ENCODE measurements at regions not wholly inside any gene's neighbourhood (a gene's known extent, or its start where the extent isn't known, plus 50 kb on each side); places are given as distances from the start of the nearest gene placed in this dataset.

GRCh38 chr21:28773036-28773435, 219.6 kb downstream of the LTN1 start:
- no peak for DNase-seq
- Histone ChIP-seq H3K36me3 (ENCODE audit: low read depth) (no peaks in the 10 kb centered on the region), H3K4me1 (ENCODE audit: low read depth) (no peaks in the 10 kb centered on the region), H3K9me3 (no peaks in the 10 kb centered on the region), H3K4me3 (no peak overlapping the region)
- no peak for TF ChIP-seq CTCF (IDR thresholded peaks at IDR 0.05)
- intact Hi-C loops (cut with DNase I, micrococcal nuclease) = no loop called here
- no peak for ATAC-seq

DNA sequence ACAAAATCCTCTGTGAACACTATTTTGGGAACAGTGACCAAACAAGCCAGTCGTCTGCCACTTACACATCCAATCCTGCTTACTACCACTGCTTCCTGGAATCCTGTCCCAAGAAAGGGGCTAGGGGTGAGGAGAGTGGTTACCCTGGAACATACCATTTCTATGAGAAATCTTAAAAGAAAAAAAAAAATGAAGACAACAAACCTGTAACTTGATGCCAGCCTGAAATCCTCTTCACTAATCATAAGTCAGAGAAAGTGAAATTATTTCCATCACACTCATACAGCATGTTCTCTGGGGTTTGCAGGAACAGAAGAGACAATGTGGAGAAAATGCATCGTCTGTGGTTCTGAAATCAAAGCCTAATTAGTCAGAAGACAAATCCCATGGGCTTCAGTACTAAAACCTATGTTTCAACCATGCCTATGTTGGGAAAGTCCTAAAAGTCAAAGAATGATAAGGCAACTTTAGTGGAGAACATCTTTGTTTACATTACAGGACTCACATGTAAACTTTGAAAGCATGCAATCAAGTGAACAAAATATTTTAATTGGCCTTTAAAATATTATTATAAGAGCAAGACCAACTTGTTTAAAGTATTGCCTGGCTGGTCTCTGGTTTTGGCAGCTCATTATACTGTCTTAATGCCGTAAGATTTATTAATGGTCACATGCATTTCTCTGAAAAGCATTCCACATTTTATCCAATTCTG, 220.7 kb downstream of the LTN1 start:
- ATAC-seq (no peak), DNase-seq (no peak)

GRCh38 chr21:28770867-28771661, 221.6 kb downstream of the LTN1 start:
- Histone ChIP-seq H3K9me3 (no peaks in the 10 kb centered on the region), H3K4me3 (no peak overlapping the region), H3K4me1 (ENCODE audit: low read depth) (no peaks in the 10 kb centered on the region), H3K36me3 (ENCODE audit: low read depth) (no peaks in the 10 kb centered on the region)
- DNase-seq = no peak
- TF ChIP-seq CTCF (IDR thresholded peaks at IDR 0.05) = no peak
- peak; percentile 22 for ATAC-seq
- intact Hi-C loops (cut with DNase I, micrococcal nuclease) = no loop called here

More for the DNA sequence above, 220.7 kb downstream of the LTN1 start:
- TF ChIP-seq CTCF (IDR thresholded peaks at IDR 0.05) = no peak
- Histone ChIP-seq H3K4me1 (ENCODE audit: low read depth) (no peaks in the 10 kb centered on the region), H3K9me3 (no peaks in the 10 kb centered on the region), H3K36me3 (ENCODE audit: low read depth) (no peaks in the 10 kb centered on the region), H3K4me3 (no peak overlapping the region)
- intact Hi-C loops (cut with DNase I, micrococcal nuclease) = no loop called here

GRCh38 chr21:28769683-28770082, 223.0 kb downstream of the LTN1 start:
- H3K4me1 ChIP-seq (ENCODE audit: low read depth) = no peaks in the 10 kb centered on the region
- no peak for TF ChIP-seq CTCF (IDR thresholded peaks at IDR 0.05)
- intact Hi-C loops (cut with DNase I, micrococcal nuclease) = no loop called here

DNA sequence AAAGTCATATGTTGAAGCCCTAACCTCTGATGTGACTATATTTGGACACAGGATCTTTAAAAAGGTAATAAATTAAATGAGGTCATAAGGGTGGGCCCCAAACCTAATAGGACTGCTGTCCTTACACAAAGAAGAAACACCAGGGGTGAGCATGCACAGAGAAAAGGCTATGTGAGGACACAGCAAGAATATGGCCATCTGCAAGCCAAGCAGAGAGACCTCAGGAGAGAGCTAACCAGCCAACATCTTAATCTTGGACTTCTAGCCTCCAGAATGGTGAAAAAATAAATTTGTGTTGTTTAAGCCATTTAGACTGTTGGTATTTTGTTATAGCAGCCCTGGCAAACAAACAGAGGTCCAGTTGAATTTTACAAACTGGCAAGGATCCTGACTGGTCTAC, 223.9 kb downstream of the LTN1 start:
- Histone ChIP-seq H3K36me3 (ENCODE audit: low read depth) (no peaks in the 10 kb centered on the region), H3K9me3 (no peaks in the 10 kb centered on the region), H3K4me1 (ENCODE audit: low read depth) (no peaks in the 10 kb centered on the region), H3K4me3 (no peak overlapping the region)
- ATAC-seq (no peak), DNase-seq (no peak)
- TF ChIP-seq CTCF (IDR thresholded peaks at IDR 0.05) = no peak
- intact Hi-C loops (cut with DNase I, micrococcal nuclease) = no loop called here

More at GRCh38 chr21:28769683-28770082, 223.0 kb downstream of the LTN1 start:
- DNase-seq = no peak
- Histone ChIP-seq H3K4me3 (no peak overlapping the region), H3K36me3 (ENCODE audit: low read depth) (no peaks in the 10 kb centered on the region), H3K9me3 (no peaks in the 10 kb centered on the region)
- no peak for ATAC-seq
